ENCODE measurements at regions not wholly inside any gene's neighbourhood (a gene's known extent, or its start where the extent isn't known, plus 50 kb on each side); places are given as distances from the start of the nearest gene placed in this dataset.

DNA sequence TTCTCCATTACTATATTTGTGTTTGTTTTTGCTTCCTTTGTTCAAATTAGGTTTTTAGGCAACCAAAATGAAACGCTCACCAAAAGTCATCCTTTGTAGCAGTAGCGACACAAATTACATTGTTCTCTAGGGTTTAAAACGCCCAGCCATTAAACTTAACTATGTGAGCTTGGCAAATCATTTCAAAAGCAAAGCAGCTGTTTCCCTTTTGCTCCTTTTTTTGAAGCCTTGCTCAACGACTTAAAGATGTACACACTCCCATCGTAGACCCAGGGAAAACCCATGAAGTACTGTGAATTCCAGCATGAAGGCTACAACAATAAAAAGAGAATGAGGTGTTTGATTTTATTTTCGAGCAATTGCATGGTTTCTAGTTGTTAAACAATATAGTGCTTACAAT, 106.7 kb downstream of the RAP2A start:
- TF ChIP-seq CTCF (IDR thresholded peaks at IDR 0.05) (no peak), POLR2A (IDR thresholded peaks at IDR 0.05) (no peak)
